H9 (cell line): ENCODE measurements at regions not wholly inside any gene's neighbourhood (a gene's known extent, or its start where the extent isn't known, plus 50 kb on each side); places are given as distances from the start of the nearest gene placed in this dataset.

Experiments used
- DNase-seq: peaks from one replicate; pipeline ENCODE4 v3.0.0-alpha.2; 2017
- H2AFZ ChIP-seq: one replicate; pipeline ENCODE4 v1.6.1; 2013; ENCODE audit warnings: mild to moderate bottlenecking, low read length, control low read depth, moderate library complexity
- H2AK5ac ChIP-seq: 2 replicates; pipeline ENCODE4 v1.6.1; 2013; ENCODE audit warnings: low read length, control low read depth, mixed read lengths; ENCODE audit not compliant: insufficient read length
- H2BK120ac ChIP-seq: one replicate; pipeline ENCODE4 v1.6.1; 2013; ENCODE audit warnings: low read depth, mild to moderate bottlenecking, low read length, control low read depth, inconsistent platforms; ENCODE audit not compliant: poor library complexity, severe bottlenecking
- H2BK12ac ChIP-seq: 2 replicates; pipeline ENCODE4 v1.6.1; 2013; ENCODE audit warnings: low read length, control low read depth, mixed read lengths, low read depth; ENCODE audit not compliant: insufficient read length
- H2BK15ac ChIP-seq: 2 replicates; pipeline ENCODE4 v1.6.1; 2013; ENCODE audit warnings: low read depth, low read length, control low read depth
- H2BK20ac ChIP-seq: one replicate; pipeline ENCODE4 v1.6.1; 2013; ENCODE audit warnings: low read depth, mild to moderate bottlenecking, low read length, control low read depth, inconsistent platforms; ENCODE audit not compliant: poor library complexity, severe bottlenecking
- H2BK5ac ChIP-seq: 2 replicates; pipeline ENCODE4 v1.6.1; 2013; ENCODE audit warnings: low read length, control low read depth, mixed read lengths; ENCODE audit not compliant: insufficient read length
- H3K14ac ChIP-seq: 2 replicates; pipeline ENCODE4 v1.6.1; 2013; ENCODE audit warnings: low read length, control low read depth; ENCODE audit not compliant: insufficient read depth
- H3K18ac ChIP-seq: 2 replicates; pipeline ENCODE4 v1.6.1; 2013; ENCODE audit warnings: low read depth, mild to moderate bottlenecking, mixed read lengths, low read length, control low read depth; ENCODE audit not compliant: insufficient read length
- H3K23ac ChIP-seq: 2 replicates; pipeline ENCODE4 v1.6.1; 2013; ENCODE audit warnings: low read length, control low read depth, mixed read lengths, low read depth; ENCODE audit not compliant: insufficient read length
- H3K23me2 ChIP-seq: 2 replicates; pipeline ENCODE4 v1.6.1; 2013; ENCODE audit warnings: low read depth, mild to moderate bottlenecking, mixed read lengths, low read length, control low read depth; ENCODE audit not compliant: insufficient read length, poor library complexity, severe bottlenecking
- H3K27ac ChIP-seq: 2 replicates; pipeline ENCODE4 v1.5.1; 2013; ENCODE audit warnings: low read length, control low read depth, mixed read lengths, low read depth; ENCODE audit not compliant: insufficient read length
- H3K27me3 ChIP-seq: 2 replicates; pipeline ENCODE4 v1.6.1; 2013; ENCODE audit warnings: low read length, control low read depth, inconsistent platforms; ENCODE audit not compliant: insufficient read depth
- H3K4ac ChIP-seq: 2 replicates; pipeline ENCODE4 v1.6.1; 2013; ENCODE audit warnings: low read depth, mild to moderate bottlenecking, control low read depth, inconsistent platforms, low read length, moderate library complexity
- H3K4me1 ChIP-seq: 2 replicates; pipeline ENCODE4 v1.6.1; 2013; ENCODE audit warnings: low read length, control low read depth, inconsistent platforms; ENCODE audit not compliant: insufficient read depth
- H3K4me2 ChIP-seq: 2 replicates; pipeline ENCODE4 v1.6.1; 2013; ENCODE audit warnings: low read length, control low read depth, mixed read lengths; ENCODE audit not compliant: insufficient read length, insufficient read depth
- H3K56ac ChIP-seq: 2 replicates; pipeline ENCODE4 v1.6.1; 2013; ENCODE audit warnings: low read depth, mild to moderate bottlenecking, mixed read lengths, low read length, control low read depth; ENCODE audit not compliant: insufficient read length
- H3K79me1 ChIP-seq: 2 replicates; pipeline ENCODE4 v1.6.1; 2013; ENCODE audit warnings: low read depth, mild to moderate bottlenecking, moderate library complexity, low read length, control low read depth, inconsistent platforms; ENCODE audit not compliant: insufficient read depth, poor library complexity, severe bottlenecking
- H3K79me2 ChIP-seq: 2 replicates; pipeline ENCODE4 v1.6.1; 2013; ENCODE audit warnings: low read length, control low read depth, inconsistent platforms; ENCODE audit not compliant: insufficient read depth
- H3K9ac ChIP-seq: 2 replicates; pipeline ENCODE4 v1.6.1; 2013; ENCODE audit warnings: low read length, control low read depth, mixed read lengths; ENCODE audit not compliant: insufficient read length; ENCODE audit errors: extremely low read depth
- H3K9me3 ChIP-seq: one replicate; pipeline ENCODE4 v1.6.1; 2013; ENCODE audit warnings: low read depth, low read length, inconsistent platforms; ENCODE audit not compliant: control insufficient read depth
- H3T11ph ChIP-seq: one replicate; pipeline ENCODE4 v1.6.1; 2013; ENCODE audit warnings: mild to moderate bottlenecking, low read length, control low read depth, inconsistent platforms
- H4K20me1 ChIP-seq: one replicate; pipeline ENCODE4 v1.6.1; 2013; ENCODE audit not compliant: control insufficient read depth, insufficient read length, insufficient read depth
- H4K5ac ChIP-seq: 2 replicates; pipeline ENCODE4 v1.6.1; 2013; ENCODE audit warnings: low read depth, mild to moderate bottlenecking, mixed read lengths, low read length, control low read depth; ENCODE audit not compliant: insufficient read length
- H4K8ac ChIP-seq: replicated peaks from 2 replicates; pipeline ENCODE4 v1.6.1; 2013; ENCODE audit warnings: low read length, control low read depth, mixed read lengths, low read depth; ENCODE audit not compliant: insufficient read length
- H4K91ac ChIP-seq: 2 replicates; pipeline ENCODE4 v1.6.1; 2013; ENCODE audit warnings: low read depth, mild to moderate bottlenecking, moderate library complexity, mixed read lengths, low read length, control low read depth; ENCODE audit not compliant: insufficient read length
- H3K27ac Mint-ChIP-seq, 3 experiments: 2 replicates in 2 of 3; 3 replicates in 1 of 3; pipeline ENCODE4 v1.8.0; 2020 to 2021; ENCODE audit warnings: mixed read lengths in 3 of 3, mild to moderate bottlenecking in 1 of 3, moderate library complexity in 1 of 3
- H3K27me3 Mint-ChIP-seq: 2 replicates; pipeline ENCODE4 v1.8.0; 2021; ENCODE audit warnings: low read depth, mild to moderate bottlenecking, moderate library complexity, mixed read lengths
- H3K36me3 Mint-ChIP-seq, 3 experiments: 2 replicates in 2 of 3; 3 replicates in 1 of 3; pipeline ENCODE4 v1.8.0; 2020 to 2021; ENCODE audit warnings: low read depth in 3 of 3, mixed read lengths in 3 of 3; ENCODE audit not compliant: insufficient read depth in 1 of 3
- H3K4me1 Mint-ChIP-seq, 2 experiments: 2 replicates each; pipeline ENCODE4 v1.8.0; 2020; ENCODE audit warnings: mixed read lengths in 2 of 2
- H3K4me3 Mint-ChIP-seq, 2 experiments: 2 replicates in 1 of 2; 3 replicates in 1 of 2; pipeline ENCODE4 v1.8.0; 2020 to 2021; ENCODE audit warnings: mild to moderate bottlenecking in 2 of 2, mixed read lengths in 2 of 2, moderate library complexity in 1 of 2
- H3K9me3 Mint-ChIP-seq, 2 experiments: 2 replicates in 1 of 2; 3 replicates in 1 of 2; pipeline ENCODE4 v1.8.0; 2020; ENCODE audit warnings: mild to moderate bottlenecking in 2 of 2, mixed read lengths in 2 of 2, moderate library complexity in 1 of 2
- WGBS: extraction: QIAGEN DNeasy Blood & Tissue Kit; methylation state at CpG from one replicate; pipeline ENCODE4 v1.1.7; 2013; ENCODE audit warnings: missing lambda C conversion rate, low lambda C conversion rate, mixed read lengths; ENCODE audit not compliant: insufficient read length; ENCODE audit errors: extremely low coverage; 5-methylcytosine and 5-hydroxymethylcytosine counted together
- TF ChIP-seq, protein P1 (sequence below): fragments of 200-600 bp; sonication (generic); conservative IDR thresholded peaks from 3 replicates; pipeline ENCODE4 v1.8.0; 2021; ENCODE audit warnings: antibody characterized with exemption, mild to moderate bottlenecking

DNA sequence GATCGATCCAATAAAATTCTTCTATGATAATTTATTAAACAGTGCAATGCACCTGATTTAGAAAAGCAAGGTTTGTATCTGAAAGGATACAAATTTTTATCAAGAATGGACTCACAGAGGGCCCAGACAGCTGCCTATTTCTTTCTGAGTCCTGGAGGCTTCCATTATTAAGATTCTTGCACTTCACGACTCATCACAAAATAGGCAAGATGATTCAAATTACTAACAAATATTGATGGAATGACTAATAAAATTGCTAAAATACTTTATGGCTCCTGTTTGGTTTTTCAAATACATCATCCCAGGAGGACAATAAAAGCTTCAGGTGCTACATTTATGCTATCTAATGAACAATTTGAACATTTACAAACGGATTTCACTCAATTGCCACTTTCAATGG, 483.0 kb upstream of the AGTR1 start:
- no CpG with 5 or more reads among the region's 3 CpGs for WGBS
- no peaks in the 10 kb centered on the region for H3K36me3 Mint-ChIP-seq
- no peak overlapping the region for H3K4me3 Mint-ChIP-seq

More for the DNA sequence above, 483.0 kb upstream of the AGTR1 start:
- Histone ChIP-seq H3K23me2 (no peaks in the 10 kb centered on the region), H3K18ac (no peak overlapping the region), H3K23ac (no peak overlapping the region), H3K27me3 (no peaks in the 10 kb centered on the region), H2AFZ (no peak overlapping the region), H2AK5ac (no peak overlapping the region), H3K4me2 (no peak overlapping the region), H3K14ac (no peak overlapping the region), H3K79me1 (no peaks in the 10 kb centered on the region), H2BK120ac (no peak overlapping the region), H3K56ac (no peak overlapping the region), H3K9me3 (no peaks in the 10 kb centered on the region), H3K4me1 (no peaks in the 10 kb centered on the region), H4K91ac (no peak overlapping the region), H2BK5ac (no peak overlapping the region), H4K20me1 (no peaks in the 10 kb centered on the region), H2BK12ac (no peak overlapping the region), H4K5ac (no peak overlapping the region), H3K27ac (no peak overlapping the region), H4K8ac (no peak overlapping the region), H3K79me2 (no peaks in the 10 kb centered on the region), H3K4ac (no peak overlapping the region), H2BK20ac (no peak overlapping the region), H2BK15ac (no peak overlapping the region), H3T11ph (no peak overlapping the region), H3K9ac (no peak overlapping the region)
- peaks cover 8 to 9% of the 10 kb centered on the region in 2 experiments for H3K4me1 Mint-ChIP-seq
- no peaks in the 10 kb centered on the region for H3K9me3 Mint-ChIP-seq
- H3K27me3 Mint-ChIP-seq: no peaks in the 10 kb centered on the region
- no peak for DNase-seq
- H3K27ac Mint-ChIP-seq: no peak overlapping the region
- TF ChIP-seq, protein P1, sequence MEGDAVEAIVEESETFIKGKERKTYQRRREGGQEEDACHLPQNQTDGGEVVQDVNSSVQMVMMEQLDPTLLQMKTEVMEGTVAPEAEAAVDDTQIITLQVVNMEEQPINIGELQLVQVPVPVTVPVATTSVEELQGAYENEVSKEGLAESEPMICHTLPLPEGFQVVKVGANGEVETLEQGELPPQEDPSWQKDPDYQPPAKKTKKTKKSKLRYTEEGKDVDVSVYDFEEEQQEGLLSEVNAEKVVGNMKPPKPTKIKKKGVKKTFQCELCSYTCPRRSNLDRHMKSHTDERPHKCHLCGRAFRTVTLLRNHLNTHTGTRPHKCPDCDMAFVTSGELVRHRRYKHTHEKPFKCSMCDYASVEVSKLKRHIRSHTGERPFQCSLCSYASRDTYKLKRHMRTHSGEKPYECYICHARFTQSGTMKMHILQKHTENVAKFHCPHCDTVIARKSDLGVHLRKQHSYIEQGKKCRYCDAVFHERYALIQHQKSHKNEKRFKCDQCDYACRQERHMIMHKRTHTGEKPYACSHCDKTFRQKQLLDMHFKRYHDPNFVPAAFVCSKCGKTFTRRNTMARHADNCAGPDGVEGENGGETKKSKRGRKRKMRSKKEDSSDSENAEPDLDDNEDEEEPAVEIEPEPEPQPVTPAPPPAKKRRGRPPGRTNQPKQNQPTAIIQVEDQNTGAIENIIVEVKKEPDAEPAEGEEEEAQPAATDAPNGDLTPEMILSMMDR: no peak
